ENCODE measurements at regions not wholly inside any gene's neighbourhood (a gene's known extent, or its start where the extent isn't known, plus 50 kb on each side); places are given as distances from the start of the nearest gene placed in this dataset.

GRCh38 chr9:108149326-108149725, 659.8 kb upstream of the KLF4 start:
- H3K36me3 ChIP-seq (ENCODE audit: insufficient read depth, low read length), result no peaks in the 10 kb centered on the region
- no peaks in the 10 kb centered on the region for H3K9me2 ChIP-seq (ENCODE audit: low read depth, low read length)
- TF ChIP-seq CTCF (IDR thresholded peaks at IDR 0.05; ENCODE audit: low read length) (no peak), EZH2 (IDR thresholded peaks at IDR 0.05; ENCODE audit: borderline replicate concordance, low read length) (no peak)
- no peaks in the 10 kb centered on the region for H4K20me1 ChIP-seq (ENCODE audit: insufficient read depth, low read length)
- H3F3A ChIP-seq (ENCODE audit: insufficient read depth, low read length), result no peaks in the 10 kb centered on the region
- H3K79me2 ChIP-seq (ENCODE audit: insufficient read depth, low read length), result no peaks in the 10 kb centered on the region
- H3K27me3 ChIP-seq (ENCODE audit: insufficient read depth, low read length), result no peaks in the 10 kb centered on the region
- H3K27ac ChIP-seq (ENCODE audit: low read depth, low read length, poor library complexity, severe bottlenecking), result no peak overlapping the region
- H3K4me3 ChIP-seq (ENCODE audit: low read depth, low read length, poor library complexity, severe bottlenecking), result no peak overlapping the region
- H3K9me3 ChIP-seq (ENCODE audit: low read length), result no peaks in the 10 kb centered on the region
- no peak overlapping the region for H2AFZ ChIP-seq (ENCODE audit: low read length)
- no peaks in the 10 kb centered on the region for H3K4me1 ChIP-seq (ENCODE audit: insufficient read depth, low read length, severe bottlenecking)
- no peak overlapping the region for H3K4me2 ChIP-seq (ENCODE audit: low read length)
- no peak overlapping the region for H3K9ac ChIP-seq (ENCODE audit: low read length)

DNA sequence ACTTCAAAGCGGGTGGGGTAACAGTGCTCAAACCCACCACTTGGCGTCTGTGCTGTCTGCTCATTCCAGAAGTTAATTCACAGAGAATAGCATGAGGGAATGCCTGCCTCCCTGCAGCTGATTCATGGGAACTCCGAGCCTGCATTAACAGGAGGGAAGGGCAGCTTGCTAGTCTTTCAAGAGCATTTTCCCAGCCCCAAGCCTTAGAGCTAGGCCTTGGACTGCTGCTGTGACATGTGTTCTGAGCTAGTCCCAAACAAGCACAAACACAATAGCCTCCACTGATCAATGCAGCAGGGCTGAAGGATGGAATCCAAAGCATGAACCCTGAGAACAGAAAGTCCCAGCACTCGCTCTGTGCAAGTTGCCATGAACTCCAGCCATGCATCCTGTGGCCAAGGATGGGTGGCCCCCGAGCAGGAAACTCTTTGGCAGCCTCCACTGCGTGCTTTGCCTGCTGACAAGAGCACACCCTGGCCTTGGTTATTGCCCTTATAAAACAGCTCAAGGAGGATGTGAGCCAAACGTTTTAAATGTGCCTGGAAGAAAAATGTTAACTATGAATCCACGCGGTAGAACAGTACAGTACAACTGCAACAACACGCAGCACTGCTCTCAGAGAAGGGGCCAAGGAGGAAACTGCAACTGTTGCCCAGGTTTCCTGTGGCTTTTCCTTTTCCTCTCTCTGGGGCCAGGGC, 653.1 kb upstream of the KLF4 start:
- H3K9me3 ChIP-seq (ENCODE audit: low read length), result no peaks in the 10 kb centered on the region
- H2AFZ ChIP-seq (ENCODE audit: low read length), result no peak overlapping the region
- H3K4me1 ChIP-seq (ENCODE audit: insufficient read depth, low read length, severe bottlenecking), result no peaks in the 10 kb centered on the region
- no peaks in the 10 kb centered on the region for H3K9me2 ChIP-seq (ENCODE audit: low read depth, low read length)
- no peaks in the 10 kb centered on the region for H3K36me3 ChIP-seq (ENCODE audit: insufficient read depth, low read length)
- H3K27me3 ChIP-seq (ENCODE audit: insufficient read depth, low read length), result no peaks in the 10 kb centered on the region
- no peaks in the 10 kb centered on the region for H4K20me1 ChIP-seq (ENCODE audit: insufficient read depth, low read length)
- H3F3A ChIP-seq (ENCODE audit: insufficient read depth, low read length), result no peaks in the 10 kb centered on the region
- no peaks in the 10 kb centered on the region for H3K79me2 ChIP-seq (ENCODE audit: insufficient read depth, low read length)
- TF ChIP-seq CTCF (IDR thresholded peaks at IDR 0.05; ENCODE audit: low read length) (no peak), EZH2 (IDR thresholded peaks at IDR 0.05; ENCODE audit: borderline replicate concordance, low read length) (no peak)
- H3K27ac ChIP-seq (ENCODE audit: low read depth, low read length, poor library complexity, severe bottlenecking), result no peak overlapping the region
- no peak overlapping the region for H3K4me3 ChIP-seq (ENCODE audit: low read depth, low read length, poor library complexity, severe bottlenecking)
- no peak overlapping the region for H3K9ac ChIP-seq (ENCODE audit: low read length)
- no peak overlapping the region for H3K4me2 ChIP-seq (ENCODE audit: low read length)

GRCh38 chr9:108142142-108142503, 652.6 kb upstream of the KLF4 start:
- Histone ChIP-seq H2AFZ (ENCODE audit: low read length) (no peak overlapping the region), H3K4me2 (ENCODE audit: low read length) (no peak overlapping the region), H3K27ac (ENCODE audit: low read depth, low read length, poor library complexity, severe bottlenecking) (no peak overlapping the region), H3K9me3 (ENCODE audit: low read length) (no peaks in the 10 kb centered on the region), H3K9ac (ENCODE audit: low read length) (no peak overlapping the region), H3K4me1 (ENCODE audit: insufficient read depth, low read length, severe bottlenecking) (no peaks in the 10 kb centered on the region), H3F3A (ENCODE audit: insufficient read depth, low read length) (no peaks in the 10 kb centered on the region), H4K20me1 (ENCODE audit: insufficient read depth, low read length) (no peaks in the 10 kb centered on the region), H3K4me3 (ENCODE audit: low read depth, low read length, poor library complexity, severe bottlenecking) (no peak overlapping the region), H3K36me3 (ENCODE audit: insufficient read depth, low read length) (no peaks in the 10 kb centered on the region), H3K79me2 (ENCODE audit: insufficient read depth, low read length) (no peaks in the 10 kb centered on the region), H3K9me2 (ENCODE audit: low read depth, low read length) (no peaks in the 10 kb centered on the region), H3K27me3 (ENCODE audit: insufficient read depth, low read length) (no peaks in the 10 kb centered on the region)
- no peak for TF ChIP-seq CTCF (IDR thresholded peaks at IDR 0.05; ENCODE audit: low read length)
- TF ChIP-seq EZH2 (IDR thresholded peaks at IDR 0.05; ENCODE audit: borderline replicate concordance, low read length), result no peak

Measured in OCI-LY1 (cell line).